ENCODE measurements at regions not wholly inside any gene's neighbourhood (a gene's known extent, or its start where the extent isn't known, plus 50 kb on each side); places are given as distances from the start of the nearest gene placed in this dataset.

DNA sequence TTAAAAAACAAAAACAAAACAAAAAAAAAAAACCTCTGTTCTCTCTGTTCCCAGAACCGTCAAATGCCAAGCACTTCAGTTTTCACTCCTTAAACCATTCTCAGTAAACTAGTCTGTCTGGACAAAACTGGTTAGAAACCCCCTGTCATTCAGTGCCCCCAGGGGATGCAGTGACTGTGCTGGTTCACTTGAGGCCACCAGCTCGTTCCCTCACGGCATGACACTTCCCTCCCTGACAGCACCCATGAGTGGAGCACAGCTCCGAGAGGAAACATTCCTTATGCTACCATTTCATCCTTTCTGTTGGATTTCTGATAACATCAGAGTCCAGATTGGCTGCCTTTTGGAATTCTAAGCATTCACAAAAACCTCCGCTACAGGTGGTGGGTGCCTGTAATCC is 244.0 kb upstream of the TPM1 start:
- DNase-seq (ENCODE audit: low read depth) = no peak

DNA sequence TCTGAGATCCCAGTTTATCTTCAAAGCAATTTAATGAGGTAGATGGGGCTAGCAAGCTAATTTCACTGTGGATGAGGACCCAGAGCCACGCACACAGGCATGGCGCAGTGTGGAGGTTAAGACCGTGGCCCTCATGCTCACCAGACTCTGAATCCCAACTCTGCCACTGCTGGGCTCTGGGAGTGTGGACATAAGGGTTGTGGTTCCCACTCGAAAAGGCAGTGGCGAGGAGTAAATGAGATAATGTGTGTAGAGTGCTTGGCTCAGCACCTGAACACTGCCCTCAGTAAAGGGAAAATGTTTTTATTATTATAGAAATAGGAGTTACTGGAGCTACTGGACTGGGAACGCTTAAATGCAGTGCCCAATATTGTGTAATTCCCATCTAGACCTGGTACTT is 243.5 kb upstream of the TPM1 start:
- no peak for DNase-seq (ENCODE audit: low read depth)

DNA sequence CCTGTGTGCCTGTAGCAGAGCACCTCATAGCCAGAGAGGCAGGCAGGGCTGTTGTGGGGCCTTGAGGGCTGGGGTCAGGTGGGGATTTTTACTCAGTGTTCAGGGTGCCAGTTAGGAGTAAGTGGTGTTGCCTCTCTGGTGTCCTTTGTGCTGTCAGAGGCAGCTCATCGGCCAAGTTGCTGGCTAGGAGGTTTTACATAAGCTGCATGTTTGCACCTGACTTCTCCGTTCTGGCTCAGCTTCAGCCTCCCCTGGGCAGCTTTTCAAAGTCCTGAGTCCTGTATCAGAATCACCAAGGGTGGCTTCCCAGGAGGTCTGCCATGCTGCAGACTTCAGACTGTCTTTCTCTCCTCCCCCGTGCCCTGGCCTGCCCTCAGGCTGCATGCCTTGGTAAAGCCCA is 242.6 kb upstream of the TPM1 start:
- no peak for DNase-seq (ENCODE audit: low read depth)

DNA sequence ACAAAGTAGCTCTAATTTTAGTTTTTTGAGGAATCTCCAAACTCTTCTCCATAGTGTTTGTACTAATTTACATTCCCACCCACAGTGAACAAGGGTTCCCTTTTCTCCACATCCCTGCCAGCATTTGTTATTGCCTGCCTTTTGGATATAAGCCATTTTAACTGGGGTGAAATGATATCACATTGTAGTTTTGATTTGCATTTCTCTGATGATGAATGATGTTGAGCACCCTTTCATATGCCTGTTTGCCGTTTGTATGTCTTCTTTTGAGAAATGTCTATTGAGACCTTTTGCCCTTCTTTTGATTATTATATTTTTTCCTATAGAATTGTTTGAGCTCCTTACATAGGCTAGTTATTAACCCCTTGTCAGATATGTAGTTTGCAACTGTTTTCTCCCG is 239.9 kb upstream of the TPM1 start:
- DNase-seq (ENCODE audit: low read depth) = no peak

DNA sequence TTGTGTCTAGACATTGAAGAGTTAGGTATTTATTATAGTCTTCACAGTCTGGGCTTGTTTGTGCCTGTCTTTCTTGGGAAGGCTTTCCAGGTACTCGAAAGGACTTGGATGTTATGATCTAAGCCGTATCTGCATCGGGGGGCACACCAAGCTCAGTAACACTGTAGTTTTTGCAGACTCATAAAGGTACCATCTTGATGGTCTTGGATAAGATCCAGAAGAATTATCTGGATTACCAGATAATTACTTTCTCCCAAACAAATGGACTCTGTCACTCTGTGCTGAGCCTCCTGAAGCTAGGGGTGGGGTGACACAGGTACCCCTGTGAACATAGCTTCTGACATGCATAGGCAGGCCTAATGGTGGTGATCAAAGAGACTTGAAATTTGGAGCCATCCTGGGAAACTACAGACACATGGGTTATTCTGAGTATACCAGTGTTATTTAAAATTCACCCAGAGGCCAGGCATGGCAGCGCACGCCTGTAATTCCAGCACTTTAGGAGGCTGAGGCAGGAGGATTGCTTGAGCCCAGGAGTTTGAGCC is 238.6 kb upstream of the TPM1 start:
- DNase-seq (ENCODE audit: low read depth) = no peak

DNA sequence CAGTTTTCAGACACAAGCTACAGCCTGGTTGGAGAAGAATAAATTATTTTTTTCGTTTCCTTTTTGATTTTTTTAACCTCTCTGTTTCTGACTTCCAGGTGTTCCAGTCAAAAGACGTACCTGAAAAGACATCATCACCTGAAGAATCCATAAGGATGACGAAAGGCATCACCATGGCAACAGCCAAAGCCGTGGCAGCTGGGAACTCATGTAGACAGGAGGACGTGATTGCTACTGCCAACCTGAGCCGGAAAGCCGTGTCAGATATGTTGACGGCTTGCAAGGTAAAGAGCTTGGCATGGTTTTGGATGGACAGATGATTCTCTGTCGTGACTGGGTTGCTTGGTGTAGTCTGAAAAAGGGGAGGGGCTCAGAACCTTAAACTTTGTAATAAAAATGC is 237.0 kb upstream of the TPM1 start:
- no peak for DNase-seq (ENCODE audit: low read depth)

DNA sequence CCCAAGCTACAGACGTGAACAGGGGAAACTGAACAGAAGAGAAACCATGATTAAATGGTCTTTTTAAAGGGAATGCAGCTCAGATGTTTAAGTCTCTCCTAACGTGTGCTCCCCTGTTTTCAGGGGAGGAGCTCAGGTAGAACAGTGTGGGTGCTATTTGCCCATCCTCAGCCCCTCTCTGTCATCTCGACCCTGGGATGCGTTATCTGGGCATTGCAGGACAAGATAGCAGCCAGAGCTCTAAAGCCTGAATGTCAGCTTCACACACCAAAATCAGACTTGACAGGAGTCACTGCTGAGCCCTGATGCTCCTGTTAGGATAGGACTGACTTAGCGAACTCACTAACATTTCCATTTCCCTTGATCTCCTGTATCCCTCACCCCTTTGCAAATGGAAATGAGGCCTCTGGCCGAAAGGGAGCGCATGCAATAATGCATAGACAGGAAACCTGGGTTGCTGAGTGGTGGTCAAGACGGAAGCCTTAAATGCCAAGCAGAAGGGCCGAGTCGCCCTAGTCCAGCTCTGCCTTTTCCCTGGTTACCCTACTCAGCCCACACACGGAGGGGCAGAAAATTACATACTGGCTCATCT is 234.9 kb upstream of the TPM1 start:
- no peak for DNase-seq (ENCODE audit: low read depth)

DNA sequence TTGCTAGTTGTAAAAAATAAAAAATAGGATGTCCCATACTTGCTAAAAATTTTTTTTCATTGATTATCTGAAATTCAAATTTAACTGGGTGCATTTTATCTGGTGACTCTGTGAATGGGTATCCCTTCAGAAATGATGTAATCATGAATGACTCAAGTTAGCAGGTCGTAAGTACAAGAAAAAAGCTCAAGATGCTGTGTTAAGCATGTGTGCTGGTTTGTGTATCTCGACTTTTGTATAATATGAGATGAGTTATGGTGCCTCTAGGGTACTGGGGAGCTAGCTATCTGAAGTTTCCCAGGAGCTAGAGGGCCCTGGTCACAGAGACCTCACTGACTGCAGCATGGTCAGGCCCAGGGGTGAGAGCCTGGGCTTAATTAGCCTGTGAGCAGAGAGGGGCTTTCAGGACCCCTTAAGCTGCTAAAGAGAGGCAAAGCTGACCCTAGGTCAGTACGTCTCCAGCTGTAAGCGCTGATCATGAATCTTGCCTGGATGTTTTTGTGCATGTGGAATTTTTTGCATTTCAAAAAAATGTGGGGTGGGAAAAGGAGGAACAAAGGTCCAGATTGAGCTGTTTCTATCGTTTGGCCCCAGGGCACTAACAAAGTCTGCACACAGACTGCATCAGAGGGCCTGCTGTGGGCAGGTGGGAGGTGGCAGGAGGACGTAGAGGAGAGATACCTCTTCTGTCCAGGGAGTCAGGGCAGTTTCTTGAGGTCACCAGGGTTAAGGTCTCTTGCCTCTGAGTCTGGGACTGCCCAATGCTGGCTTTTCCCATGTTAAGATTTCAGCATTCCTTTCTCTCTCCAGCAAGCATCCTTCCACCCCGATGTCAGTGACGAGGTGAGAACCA is 233.2 kb upstream of the TPM1 start:
- peak; percentile 19 for DNase-seq (ENCODE audit: low read depth)

DNA sequence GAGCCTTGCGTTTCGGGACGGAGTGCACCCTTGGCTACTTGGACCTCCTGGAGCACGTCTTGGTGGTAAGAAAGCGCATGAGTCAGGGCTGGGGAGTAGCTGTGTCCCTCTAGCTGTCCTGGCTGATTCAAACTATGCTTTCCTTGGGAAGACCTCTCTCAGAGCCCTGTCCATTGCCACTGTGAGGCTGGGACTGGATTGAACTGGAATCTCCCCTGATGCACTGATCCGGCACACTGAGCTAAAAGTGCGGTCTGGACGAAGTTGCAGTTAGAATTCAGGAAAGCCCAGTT is 232.6 kb upstream of the TPM1 start:
- DNase-seq (ENCODE audit: low read depth) = no peak

DNA sequence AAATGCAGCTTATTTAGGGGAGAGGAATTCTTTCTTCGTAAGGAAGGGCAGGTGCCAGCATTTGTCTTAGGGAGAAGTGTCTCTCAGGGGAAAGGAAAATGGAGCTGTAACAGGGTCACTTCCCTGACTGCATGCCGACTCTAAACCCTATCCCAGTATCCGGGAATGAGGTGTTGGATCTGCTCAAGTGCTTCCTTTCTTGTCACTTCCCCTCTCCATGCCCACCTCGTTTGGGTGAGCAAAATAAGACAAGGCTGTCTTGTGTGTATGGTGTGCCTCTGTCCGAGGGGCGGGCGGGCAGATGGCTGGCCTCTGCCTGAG is 230.1 kb upstream of the TPM1 start:
- DNase-seq (ENCODE audit: low read depth) = no peak

DNA sequence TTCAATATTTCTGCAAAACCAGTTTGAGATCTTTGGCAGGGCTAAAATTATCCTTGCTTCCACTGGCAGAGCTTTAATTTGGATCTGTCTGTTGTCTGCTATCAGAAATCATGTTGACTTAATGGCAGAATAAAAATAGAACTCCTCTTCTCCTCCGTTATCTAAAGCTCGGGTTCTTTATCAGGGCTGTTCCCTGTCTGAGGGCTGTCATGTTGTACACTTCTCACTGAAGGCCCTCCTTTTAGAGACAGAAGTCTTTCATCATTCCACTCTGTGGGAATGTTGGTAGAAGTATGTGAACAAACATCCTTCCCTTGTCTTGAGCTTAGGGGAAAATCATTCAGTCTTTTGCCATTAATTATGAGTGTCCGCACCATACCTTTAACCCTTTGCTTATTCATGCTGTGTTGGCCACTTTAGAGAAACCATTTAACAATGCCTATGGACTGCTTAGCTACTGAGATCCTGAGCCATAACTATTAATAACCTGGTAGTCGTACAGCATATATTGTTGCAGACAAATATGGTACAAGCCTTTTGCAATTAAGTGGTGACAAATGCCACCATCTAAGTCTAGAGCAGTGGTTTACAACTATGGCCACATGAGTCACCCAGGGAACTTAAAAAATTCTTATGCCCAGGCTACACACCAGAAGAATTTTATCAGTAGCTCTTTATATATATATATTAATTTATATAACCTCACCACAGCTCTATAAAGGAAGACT is 226.0 kb upstream of the TPM1 start:
- DNase-seq (ENCODE audit: low read depth) = no peak

DNA sequence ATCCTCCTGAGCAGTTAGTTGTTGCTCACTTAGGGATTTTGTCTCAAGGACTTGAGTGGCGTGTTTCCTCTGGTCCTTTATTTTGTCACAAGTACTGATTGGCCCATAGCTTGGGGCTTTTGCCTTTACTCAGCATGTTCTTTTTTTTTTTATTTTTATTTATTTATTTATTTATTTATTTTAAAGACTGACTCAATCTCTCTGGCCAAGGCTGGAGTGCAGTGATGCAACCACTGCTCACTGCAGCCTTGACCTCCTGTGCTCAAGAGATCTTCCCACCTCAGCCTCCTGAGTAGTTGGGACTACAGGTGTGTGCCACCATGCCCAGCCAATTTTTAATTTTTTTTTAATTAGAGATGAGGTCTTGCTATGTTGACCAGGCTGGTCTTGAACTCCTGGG is 223.9 kb upstream of the TPM1 start:
- DNase-seq (ENCODE audit: low read depth) = no peak

DNA sequence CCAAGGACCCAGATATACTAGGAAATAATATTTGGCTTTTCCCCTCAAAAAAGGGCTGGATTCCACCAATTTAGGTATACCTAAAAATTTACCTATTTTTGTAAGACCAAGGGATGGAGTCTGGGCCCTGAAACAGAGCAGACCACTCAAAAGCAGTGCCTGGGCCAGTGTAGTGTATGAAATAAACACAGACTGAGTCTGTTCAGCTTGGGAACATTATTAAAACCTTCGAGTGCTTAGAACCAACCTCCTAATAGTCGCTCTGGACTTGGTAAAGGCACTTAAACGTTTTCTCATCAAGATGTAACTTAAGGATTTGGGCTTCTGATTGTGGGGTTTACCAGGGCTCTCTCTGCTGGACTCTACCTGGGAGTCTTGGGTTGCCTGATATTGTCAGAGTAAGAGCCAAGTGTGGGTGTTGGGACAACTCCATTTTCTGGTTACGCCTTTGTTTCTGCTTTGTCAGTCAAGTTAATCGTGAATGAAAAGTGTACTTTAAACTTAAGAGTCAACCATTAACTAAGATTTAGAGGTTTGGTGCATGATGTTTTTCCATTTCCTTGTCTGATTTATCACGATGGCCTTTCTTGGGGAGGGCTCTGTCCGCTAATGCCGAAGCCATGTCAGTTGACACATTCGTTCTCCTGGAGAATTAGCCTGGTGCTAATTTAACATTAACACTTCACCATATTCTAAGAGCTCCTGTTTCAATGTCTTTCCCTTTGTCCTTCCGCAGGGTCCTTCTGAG is 221.0 kb upstream of the TPM1 start:
- no peak for DNase-seq (ENCODE audit: low read depth)

DNA sequence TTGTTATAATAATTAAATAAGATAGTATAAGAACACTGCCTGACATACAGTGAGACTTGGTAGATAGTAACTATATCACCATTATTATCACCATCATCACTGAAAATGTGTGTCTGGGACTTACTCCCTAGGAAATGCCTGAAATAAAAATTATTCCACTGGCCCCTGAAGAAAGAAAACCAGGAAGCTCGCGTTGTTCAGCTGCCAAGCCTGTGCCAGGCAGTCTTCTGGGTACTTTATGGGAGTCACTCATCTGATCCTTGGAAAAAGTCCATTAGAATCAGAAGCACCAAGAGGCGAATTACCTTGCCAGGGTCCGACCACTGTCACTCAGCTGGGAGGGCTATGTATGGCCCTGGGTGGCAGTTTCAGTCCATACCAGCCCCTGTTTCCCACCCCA is 220.3 kb upstream of the TPM1 start:
- DNase-seq (ENCODE audit: low read depth) = no peak

DNA sequence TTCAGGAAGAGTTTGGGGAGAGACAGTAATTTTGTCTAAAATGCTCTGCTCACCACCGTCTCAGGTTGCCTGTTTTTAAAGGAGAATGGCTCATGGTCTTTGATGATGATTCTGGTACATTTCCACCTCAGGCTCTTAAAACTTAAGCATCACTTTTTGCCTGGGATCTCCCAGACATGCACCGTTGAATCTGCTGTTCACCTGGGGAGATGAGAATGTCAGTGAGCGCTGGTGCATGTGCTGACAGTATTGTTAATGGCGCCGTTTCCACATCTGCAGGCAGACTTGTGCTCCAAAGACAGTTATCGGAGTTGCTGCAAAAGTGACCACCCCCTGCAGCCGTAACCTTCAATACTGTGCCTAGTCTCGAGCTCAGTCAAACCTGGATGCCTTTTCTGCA is 219.0 kb upstream of the TPM1 start:
- DNase-seq (ENCODE audit: low read depth) = no peak

DNA sequence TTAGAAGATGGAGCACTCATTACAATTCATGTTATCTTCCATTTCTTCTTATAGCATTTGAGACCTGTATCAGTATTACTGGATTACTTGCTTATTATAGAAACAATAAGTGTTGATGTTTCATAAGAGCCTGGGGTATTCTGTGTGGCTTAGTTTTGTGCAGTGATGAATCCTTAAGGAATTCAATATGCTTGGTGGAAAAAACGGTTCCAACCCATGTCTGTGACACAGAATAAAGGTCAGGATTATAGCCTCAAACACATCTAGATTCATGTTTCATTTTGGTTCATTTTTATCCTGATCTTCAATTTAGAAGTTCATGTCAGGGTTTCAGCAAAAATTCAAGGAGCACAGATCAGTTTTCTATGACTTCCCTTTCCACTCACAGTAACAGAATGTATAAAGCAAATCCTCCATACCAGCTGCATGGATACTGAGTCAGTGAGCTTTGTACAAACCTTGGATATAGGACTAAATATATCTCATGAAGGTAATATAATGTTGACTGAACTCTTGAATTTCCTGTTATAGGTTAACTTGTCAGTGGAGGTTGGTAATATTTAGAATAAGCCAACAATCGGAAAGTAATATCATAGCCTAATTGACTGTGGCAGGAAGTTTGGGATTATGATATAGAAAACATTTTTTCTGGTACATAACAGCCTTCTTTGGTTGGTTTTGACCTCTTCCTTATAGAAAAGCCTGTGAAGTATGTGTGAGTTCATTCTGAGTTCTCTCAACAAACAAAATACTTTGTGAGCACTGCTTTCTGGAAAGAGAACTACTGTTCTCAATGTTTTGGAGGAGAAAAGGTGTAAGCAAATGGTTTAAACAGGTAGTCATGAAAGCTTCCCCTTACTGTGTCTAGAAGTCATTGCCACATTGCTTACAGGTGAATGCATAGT is 218.2 kb upstream of the TPM1 start:
- DNase-seq (ENCODE audit: low read depth) = peak; percentile 39

DNA sequence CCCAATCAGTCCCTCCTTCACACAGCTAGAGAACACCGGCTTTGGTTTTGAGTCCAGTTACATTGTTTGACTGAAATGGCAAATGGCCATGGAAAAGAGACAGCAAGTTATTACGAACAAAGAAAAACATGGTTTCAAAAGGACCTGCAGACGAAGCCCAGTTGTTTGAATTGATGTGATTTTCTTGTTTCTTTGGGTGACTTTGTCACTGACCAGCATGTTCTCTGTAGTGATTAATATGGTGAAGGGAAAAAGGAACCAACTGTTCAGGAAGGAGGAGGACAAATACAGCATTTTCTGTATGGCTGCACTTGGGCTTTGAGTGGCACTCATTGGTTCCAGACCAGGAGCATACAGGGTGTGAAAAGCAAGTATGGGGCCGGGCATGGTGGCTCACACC is 217.4 kb upstream of the TPM1 start:
- no peak for DNase-seq (ENCODE audit: low read depth)

DNA sequence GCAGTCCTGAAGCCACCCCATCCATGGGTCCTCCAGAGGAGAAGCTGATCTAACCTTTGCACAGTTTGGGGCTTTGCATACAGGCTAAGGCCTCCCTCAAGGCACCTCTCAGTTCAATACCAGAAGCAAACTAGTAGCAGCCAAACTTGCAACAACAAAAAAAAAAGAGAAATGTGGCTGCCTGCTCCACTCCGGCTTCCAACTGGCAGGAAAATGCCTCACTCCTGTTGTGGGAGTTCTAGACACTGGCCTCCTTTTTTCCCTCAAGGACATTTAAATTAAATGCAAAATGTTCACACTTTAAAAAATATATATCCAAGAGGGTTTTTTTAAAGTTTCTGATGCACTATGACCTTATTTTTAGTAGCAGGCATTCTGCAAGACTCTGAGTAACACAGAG is 216.0 kb upstream of the TPM1 start:
- DNase-seq (ENCODE audit: low read depth) = no peak

DNA sequence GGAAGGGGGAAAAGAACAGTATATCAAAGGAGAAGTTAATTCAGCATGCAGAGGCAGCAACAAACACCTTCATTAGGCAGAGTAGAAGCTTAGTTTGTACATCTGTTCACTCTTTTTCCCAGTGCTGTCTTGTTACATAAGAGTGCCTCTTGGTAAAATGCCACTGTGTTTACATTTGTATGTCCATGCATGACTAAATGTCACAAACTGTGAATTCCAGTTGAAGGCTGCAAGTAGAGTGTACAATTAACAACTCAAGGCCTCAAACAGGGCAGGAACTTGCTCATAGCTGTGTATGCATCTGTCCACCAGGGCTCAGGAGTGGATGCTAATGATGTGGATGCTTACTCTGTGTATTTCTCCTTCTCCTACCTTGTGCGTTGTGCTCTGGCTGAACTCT is 214.2 kb upstream of the TPM1 start:
- no peak for DNase-seq (ENCODE audit: low read depth)

DNA sequence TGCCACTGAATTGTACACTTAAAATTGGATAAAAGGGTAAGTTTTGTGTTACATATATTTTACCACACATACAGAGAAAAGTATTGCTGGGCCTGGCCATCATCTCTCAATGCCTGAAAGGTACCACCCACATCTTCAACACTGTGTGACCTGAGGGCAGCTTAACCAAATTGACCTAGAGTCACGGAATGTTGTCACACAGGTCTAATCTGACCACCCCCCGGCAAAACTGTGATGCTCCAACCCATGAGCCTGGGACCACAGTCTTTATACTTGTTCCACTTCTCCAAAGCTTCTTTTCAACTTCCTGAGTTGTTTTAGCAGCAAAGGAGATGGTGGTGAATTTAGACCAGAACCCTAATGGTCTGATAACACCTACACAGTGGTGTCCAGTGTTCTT is 210.3 kb upstream of the TPM1 start:
- no peak for DNase-seq (ENCODE audit: low read depth)

DNA sequence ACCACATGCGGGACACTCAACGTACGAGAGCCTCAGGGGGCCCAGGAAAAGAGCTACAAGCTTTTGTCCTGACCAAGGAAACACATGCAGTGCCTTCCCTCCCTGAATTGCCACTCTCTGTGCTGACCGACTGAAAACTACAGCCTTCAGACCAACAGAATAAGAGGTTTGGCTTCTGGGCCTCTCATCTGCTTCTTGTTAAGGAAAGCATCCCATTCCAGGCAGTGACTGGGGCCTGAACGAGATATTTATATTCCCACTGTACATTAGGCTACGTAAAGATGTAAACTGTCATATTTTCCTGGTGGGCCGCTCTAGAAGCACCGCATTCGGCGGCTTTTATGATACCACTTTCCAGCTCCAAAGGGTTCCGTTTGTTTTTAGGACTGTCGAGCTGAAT is 208.9 kb upstream of the TPM1 start:
- DNase-seq (ENCODE audit: low read depth) = no peak
